Neural cell (in vitro differentiated cells): ENCODE measurements at regions not wholly inside any gene's neighbourhood (a gene's known extent, or its start where the extent isn't known, plus 50 kb on each side); places are given as distances from the start of the nearest gene placed in this dataset.

Source experiments
- EP300 ChIP-seq: fragments of 450-650 bp; conservative IDR thresholded peaks from 2 replicates; pipeline ENCODE4 v1.6.1; 2014; ENCODE audit warnings: antibody characterized with exemption, mild to moderate bottlenecking, moderate library complexity; ENCODE audit not compliant: poor library complexity, severe bottlenecking
- EZH2 ChIP-seq: fragments of 200-600, 300-800 bp; shearing (Covaris generic), sonication (generic); IDR thresholded peaks from 2 replicates; pipeline ENCODE4 v1.6.1; 2014; ENCODE audit warnings: antibody characterized with exemption, low read length, borderline replicate concordance, mild to moderate bottlenecking; ENCODE audit not compliant: insufficient read depth, poor library complexity, severe bottlenecking
- MXI1 ChIP-seq: fragments of 450-650 bp; conservative IDR thresholded peaks from 2 replicates; pipeline ENCODE4 v1.6.1; 2014; ENCODE audit warnings: antibody characterized with exemption, mild to moderate bottlenecking; ENCODE audit not compliant: poor library complexity, severe bottlenecking
- POLR2AphosphoS5 ChIP-seq: IDR thresholded peaks from 2 replicates; pipeline ENCODE4 v1.6.1; 2012
- RAD21 ChIP-seq: fragments of 450-650 bp; conservative IDR thresholded peaks from 2 replicates; pipeline ENCODE4 v1.6.1; 2014; ENCODE audit warnings: antibody characterized with exemption, mild to moderate bottlenecking, moderate library complexity
- SMC3 ChIP-seq: fragments of 450-650 bp; conservative IDR thresholded peaks from 2 replicates; pipeline ENCODE4 v1.6.1; 2014; ENCODE audit warnings: antibody characterized with exemption, mild to moderate bottlenecking, moderate library complexity; ENCODE audit not compliant: poor library complexity
- TAF1 ChIP-seq: IDR thresholded peaks from 2 replicates; pipeline ENCODE4 v1.6.1; 2012; ENCODE audit warnings: low read depth
- TF ChIP-seq, protein P1 (sequence below): fragments of 450-650 bp; IDR thresholded peaks from 2 replicates; pipeline ENCODE4 v1.5.1; 2014; ENCODE audit warnings: antibody characterized with exemption, mild to moderate bottlenecking, moderate library complexity; ENCODE audit not compliant: poor library complexity, severe bottlenecking
- TF ChIP-seq, protein P2 (sequence below): IDR thresholded peaks from 2 replicates; pipeline ENCODE4 v1.6.1; 2012; ENCODE audit warnings: borderline replicate concordance

GRCh38 chr20:41830702-41831101 lies 212.5 kb upstream of the CHD6 start:
- TF ChIP-seq POLR2AphosphoS5: no peak
- no peak for TF ChIP-seq EZH2
- TF ChIP-seq MXI1: no peak
- TF ChIP-seq, protein P1, sequence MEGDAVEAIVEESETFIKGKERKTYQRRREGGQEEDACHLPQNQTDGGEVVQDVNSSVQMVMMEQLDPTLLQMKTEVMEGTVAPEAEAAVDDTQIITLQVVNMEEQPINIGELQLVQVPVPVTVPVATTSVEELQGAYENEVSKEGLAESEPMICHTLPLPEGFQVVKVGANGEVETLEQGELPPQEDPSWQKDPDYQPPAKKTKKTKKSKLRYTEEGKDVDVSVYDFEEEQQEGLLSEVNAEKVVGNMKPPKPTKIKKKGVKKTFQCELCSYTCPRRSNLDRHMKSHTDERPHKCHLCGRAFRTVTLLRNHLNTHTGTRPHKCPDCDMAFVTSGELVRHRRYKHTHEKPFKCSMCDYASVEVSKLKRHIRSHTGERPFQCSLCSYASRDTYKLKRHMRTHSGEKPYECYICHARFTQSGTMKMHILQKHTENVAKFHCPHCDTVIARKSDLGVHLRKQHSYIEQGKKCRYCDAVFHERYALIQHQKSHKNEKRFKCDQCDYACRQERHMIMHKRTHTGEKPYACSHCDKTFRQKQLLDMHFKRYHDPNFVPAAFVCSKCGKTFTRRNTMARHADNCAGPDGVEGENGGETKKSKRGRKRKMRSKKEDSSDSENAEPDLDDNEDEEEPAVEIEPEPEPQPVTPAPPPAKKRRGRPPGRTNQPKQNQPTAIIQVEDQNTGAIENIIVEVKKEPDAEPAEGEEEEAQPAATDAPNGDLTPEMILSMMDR: no peak
- TF ChIP-seq, protein P2, sequence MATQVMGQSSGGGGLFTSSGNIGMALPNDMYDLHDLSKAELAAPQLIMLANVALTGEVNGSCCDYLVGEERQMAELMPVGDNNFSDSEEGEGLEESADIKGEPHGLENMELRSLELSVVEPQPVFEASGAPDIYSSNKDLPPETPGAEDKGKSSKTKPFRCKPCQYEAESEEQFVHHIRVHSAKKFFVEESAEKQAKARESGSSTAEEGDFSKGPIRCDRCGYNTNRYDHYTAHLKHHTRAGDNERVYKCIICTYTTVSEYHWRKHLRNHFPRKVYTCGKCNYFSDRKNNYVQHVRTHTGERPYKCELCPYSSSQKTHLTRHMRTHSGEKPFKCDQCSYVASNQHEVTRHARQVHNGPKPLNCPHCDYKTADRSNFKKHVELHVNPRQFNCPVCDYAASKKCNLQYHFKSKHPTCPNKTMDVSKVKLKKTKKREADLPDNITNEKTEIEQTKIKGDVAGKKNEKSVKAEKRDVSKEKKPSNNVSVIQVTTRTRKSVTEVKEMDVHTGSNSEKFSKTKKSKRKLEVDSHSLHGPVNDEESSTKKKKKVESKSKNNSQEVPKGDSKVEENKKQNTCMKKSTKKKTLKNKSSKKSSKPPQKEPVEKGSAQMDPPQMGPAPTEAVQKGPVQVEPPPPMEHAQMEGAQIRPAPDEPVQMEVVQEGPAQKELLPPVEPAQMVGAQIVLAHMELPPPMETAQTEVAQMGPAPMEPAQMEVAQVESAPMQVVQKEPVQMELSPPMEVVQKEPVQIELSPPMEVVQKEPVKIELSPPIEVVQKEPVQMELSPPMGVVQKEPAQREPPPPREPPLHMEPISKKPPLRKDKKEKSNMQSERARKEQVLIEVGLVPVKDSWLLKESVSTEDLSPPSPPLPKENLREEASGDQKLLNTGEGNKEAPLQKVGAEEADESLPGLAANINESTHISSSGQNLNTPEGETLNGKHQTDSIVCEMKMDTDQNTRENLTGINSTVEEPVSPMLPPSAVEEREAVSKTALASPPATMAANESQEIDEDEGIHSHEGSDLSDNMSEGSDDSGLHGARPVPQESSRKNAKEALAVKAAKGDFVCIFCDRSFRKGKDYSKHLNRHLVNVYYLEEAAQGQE: no peak
- no peak for TF ChIP-seq EP300
- TF ChIP-seq TAF1: no peak
- TF ChIP-seq RAD21: no peak
- TF ChIP-seq SMC3: no peak
